ENCODE measurements at regions not wholly inside any gene's neighbourhood (a gene's known extent, or its start where the extent isn't known, plus 50 kb on each side); places are given as distances from the start of the nearest gene placed in this dataset.

DNA sequence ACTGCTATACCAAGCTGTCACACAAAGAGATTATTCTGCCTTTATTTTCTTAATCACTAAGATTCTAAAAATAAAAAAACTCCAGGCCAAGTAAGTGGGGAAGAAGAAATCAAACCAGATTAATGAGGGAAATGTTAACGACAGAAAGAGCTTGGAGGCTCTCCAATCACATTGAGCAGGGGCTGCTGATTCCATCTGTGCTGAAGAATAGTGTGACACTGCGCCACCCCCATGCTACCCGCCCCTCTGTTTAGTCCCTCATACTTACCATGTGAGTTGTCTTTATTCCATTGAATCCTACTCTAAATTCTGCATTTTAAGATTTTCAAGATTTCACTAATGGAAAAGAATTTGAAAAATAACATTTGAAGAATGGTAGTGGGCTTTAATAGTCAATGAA, 998.0 kb upstream of the CDH2 start:
- intact Hi-C loops (cut with micrococcal nuclease), result no loop called here
- DNase-seq, result no peak
- ChIA-PET CTCF (no interaction called here), POLR2A (no interaction called here)
- Mint-ChIP-seq H3K4me1 (no peaks in the 10 kb centered on the region), H3K4me3 (no peak overlapping the region), H3K36me3 (ENCODE audit: low read depth) (no peaks in the 10 kb centered on the region), H3K9me3 (peaks cover 5% of the 10 kb centered on the region), H3K27ac (no peak overlapping the region), H3K27me3 (no peaks in the 10 kb centered on the region)
- no peak for ATAC-seq (ENCODE audit: low read depth)
- TF ChIP-seq, protein P1, sequence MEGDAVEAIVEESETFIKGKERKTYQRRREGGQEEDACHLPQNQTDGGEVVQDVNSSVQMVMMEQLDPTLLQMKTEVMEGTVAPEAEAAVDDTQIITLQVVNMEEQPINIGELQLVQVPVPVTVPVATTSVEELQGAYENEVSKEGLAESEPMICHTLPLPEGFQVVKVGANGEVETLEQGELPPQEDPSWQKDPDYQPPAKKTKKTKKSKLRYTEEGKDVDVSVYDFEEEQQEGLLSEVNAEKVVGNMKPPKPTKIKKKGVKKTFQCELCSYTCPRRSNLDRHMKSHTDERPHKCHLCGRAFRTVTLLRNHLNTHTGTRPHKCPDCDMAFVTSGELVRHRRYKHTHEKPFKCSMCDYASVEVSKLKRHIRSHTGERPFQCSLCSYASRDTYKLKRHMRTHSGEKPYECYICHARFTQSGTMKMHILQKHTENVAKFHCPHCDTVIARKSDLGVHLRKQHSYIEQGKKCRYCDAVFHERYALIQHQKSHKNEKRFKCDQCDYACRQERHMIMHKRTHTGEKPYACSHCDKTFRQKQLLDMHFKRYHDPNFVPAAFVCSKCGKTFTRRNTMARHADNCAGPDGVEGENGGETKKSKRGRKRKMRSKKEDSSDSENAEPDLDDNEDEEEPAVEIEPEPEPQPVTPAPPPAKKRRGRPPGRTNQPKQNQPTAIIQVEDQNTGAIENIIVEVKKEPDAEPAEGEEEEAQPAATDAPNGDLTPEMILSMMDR (IDR thresholded peaks at IDR 0.05), result no peak

DNA sequence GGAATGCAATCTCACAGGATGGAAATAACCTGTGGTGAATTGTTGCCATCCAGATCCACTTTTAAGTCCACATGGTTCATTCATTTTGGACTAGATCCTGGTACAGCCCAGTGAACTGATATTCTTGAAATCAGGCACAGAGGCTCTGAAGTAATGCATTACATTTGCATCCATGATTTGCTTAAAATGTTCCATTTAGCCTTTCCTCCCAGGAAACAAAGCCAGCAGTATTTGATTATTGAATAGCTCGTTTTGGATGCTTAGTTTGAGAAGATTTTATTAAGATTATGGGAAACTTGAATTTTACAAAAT, 995.8 kb upstream of the CDH2 start:
- no peaks in the 10 kb centered on the region for H3K36me3 Mint-ChIP-seq (ENCODE audit: low read depth)
- no peaks in the 10 kb centered on the region for H3K4me1 Mint-ChIP-seq
- peaks cover 6% of the 10 kb centered on the region for H3K9me3 Mint-ChIP-seq
- no peaks in the 10 kb centered on the region for H3K27me3 Mint-ChIP-seq
- TF ChIP-seq, protein P1 (IDR thresholded peaks at IDR 0.05), result no peak
- POLR2A ChIA-PET, result no interaction called here
- CTCF ChIA-PET, result no interaction called here
- no peak for ATAC-seq (ENCODE audit: low read depth)
- no peak overlapping the region for H3K4me3 Mint-ChIP-seq
- intact Hi-C loops (cut with micrococcal nuclease), result no loop called here
- no peak overlapping the region for H3K27ac Mint-ChIP-seq
- DNase-seq, result no peak

DNA sequence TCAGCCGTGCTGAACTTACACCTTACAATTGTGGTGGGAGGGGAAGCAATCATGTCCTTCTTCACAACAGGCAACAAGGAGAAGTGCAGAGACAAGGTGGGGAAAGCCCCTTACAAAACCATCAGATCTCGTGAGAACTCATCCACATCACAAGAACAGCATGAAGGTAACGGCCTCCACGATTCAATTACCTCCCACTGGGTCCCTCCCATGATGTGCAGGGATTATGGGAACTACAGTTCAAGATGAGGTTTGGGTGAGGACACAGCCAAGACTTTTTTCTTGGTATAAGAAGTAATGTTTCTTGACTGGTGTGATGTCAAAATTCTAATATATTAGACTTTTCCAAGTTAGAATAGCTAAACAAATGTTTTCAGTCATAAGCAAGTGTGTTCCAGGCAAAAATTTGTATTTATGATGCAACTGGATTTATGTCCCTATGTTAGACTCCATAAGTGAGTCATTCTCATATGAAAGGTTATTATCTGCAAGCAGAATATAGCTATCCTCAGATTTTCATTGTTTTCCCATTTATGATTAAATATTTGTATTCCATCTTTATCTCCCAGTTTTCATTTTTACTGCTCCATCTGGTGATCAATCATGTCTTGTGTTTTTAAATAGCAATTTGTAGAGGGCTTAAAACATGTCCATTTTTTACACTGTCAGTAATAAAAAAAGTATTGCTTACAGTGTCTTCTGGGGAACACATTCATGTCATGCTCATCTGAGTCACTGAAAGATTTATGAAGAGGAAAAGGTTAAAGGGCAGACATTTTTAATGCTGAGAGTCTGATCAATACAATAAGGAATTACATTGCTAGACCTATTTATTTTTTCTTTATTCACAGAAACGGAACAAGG, 995.2 kb upstream of the CDH2 start:
- TF ChIP-seq, protein P1 (IDR thresholded peaks at IDR 0.05), result no peak

DNA sequence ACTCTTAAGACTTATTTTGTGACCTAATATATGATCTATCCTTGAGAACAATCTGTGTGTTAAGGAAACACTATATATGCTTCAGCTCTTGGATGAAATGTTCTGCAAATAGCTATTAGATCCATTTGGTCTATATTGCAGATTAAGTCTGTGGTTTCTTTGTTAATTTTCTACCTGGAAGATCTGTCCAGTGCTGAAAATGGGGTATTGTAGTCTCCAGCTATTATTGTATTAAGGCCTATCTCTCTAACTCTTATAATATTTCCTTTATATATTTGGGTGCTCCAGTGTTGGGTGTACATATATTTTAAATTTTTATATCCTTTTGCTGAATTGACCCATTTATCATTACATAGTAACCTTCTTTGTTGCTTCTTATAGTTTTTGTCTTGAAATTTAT, 992.7 kb upstream of the CDH2 start:
- no peak overlapping the region for H3K4me3 Mint-ChIP-seq
- no peaks in the 10 kb centered on the region for H3K27me3 Mint-ChIP-seq
- POLR2A ChIA-PET, result no interaction called here
- peaks cover 16% of the 10 kb centered on the region for H3K9me3 Mint-ChIP-seq
- ATAC-seq (ENCODE audit: low read depth), result no peak
- intact Hi-C loops (cut with micrococcal nuclease), result no loop called here
- H3K27ac Mint-ChIP-seq, result no peak overlapping the region
- DNase-seq, result no peak
- no peaks in the 10 kb centered on the region for H3K36me3 Mint-ChIP-seq (ENCODE audit: low read depth)
- H3K4me1 Mint-ChIP-seq, result no peaks in the 10 kb centered on the region
- TF ChIP-seq, protein P1 (IDR thresholded peaks at IDR 0.05), result no peak
- CTCF ChIA-PET, result no interaction called here

More for the DNA sequence above, 995.2 kb upstream of the CDH2 start:
- DNase-seq (no peak), ATAC-seq (ENCODE audit: low read depth) (no peak)
- H3K4me3 Mint-ChIP-seq, result no peak overlapping the region
- POLR2A ChIA-PET, result no interaction called here
- no peaks in the 10 kb centered on the region for H3K4me1 Mint-ChIP-seq
- peaks cover 6% of the 10 kb centered on the region for H3K9me3 Mint-ChIP-seq
- intact Hi-C loops (cut with micrococcal nuclease), result no loop called here
- H3K36me3 Mint-ChIP-seq (ENCODE audit: low read depth), result no peaks in the 10 kb centered on the region
- H3K27me3 Mint-ChIP-seq, result no peaks in the 10 kb centered on the region
- CTCF ChIA-PET, result no interaction called here
- H3K27ac Mint-ChIP-seq, result no peak overlapping the region

DNA sequence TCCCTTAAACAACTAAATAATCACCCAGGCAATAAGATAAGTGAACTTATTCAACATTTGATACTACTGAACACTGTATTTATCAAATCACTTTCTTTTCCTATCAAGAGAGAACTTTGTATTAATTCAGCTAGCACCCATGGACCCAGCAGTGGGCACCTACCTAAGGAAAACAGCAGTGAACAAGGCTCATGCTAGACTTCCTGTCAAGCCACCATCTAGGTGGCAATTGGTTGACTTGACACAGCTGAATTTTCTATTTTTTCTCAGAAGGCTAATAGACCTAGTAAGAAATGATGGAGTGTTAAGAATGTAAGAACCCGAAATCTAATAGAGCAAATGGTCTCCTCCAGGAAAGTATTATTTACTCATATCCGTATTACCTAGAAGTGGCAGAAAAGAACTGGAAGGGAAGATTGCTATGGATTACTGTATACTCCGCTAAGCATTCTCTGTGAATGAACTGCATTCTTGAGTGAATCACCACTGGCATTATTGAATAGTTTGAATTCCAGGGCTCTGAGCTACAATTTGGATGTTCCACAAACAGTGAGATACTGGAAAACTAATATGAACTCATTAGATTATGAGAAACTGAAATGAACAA, 988.2 kb upstream of the CDH2 start:
- no peak overlapping the region for H3K27ac Mint-ChIP-seq
- intact Hi-C loops (cut with micrococcal nuclease), result no loop called here
- ATAC-seq (ENCODE audit: low read depth), result no peak
- H3K27me3 Mint-ChIP-seq, result no peaks in the 10 kb centered on the region
- peaks cover 21% of the 10 kb centered on the region for H3K9me3 Mint-ChIP-seq
- ChIA-PET POLR2A (no interaction called here), CTCF (no interaction called here)
- no peak overlapping the region for H3K4me3 Mint-ChIP-seq
- H3K36me3 Mint-ChIP-seq (ENCODE audit: low read depth), result no peaks in the 10 kb centered on the region
- no peaks in the 10 kb centered on the region for H3K4me1 Mint-ChIP-seq
- DNase-seq, result no peak
- TF ChIP-seq, protein P1 (IDR thresholded peaks at IDR 0.05), result no peak
